Left forelimb (tissue), 1 donor: ENCODE measurements at regions not wholly inside any gene's neighbourhood (a gene's known extent, or its start where the extent isn't known, plus 50 kb on each side); places are given as distances from the start of the nearest gene placed in this dataset.
A peak's percentile ranks its signal among the peaks of the same experiment; 100 is the strongest.

ENCODE experiments used
- DNase-seq: peaks from one replicate; pipeline ENCODE4 v3.0.0-alpha.2; 2018; ENCODE audit warnings: low spot score

GRCh38 chr22:48099251-48099650 is 1336.8 kb downstream of the TBC1D22A start:
- DNase-seq, result no peak

- no peak for DNase-seq
Observed at GRCh38 chr22:48098921-48099245, 1336.4 kb downstream of the TBC1D22A start.

DNA sequence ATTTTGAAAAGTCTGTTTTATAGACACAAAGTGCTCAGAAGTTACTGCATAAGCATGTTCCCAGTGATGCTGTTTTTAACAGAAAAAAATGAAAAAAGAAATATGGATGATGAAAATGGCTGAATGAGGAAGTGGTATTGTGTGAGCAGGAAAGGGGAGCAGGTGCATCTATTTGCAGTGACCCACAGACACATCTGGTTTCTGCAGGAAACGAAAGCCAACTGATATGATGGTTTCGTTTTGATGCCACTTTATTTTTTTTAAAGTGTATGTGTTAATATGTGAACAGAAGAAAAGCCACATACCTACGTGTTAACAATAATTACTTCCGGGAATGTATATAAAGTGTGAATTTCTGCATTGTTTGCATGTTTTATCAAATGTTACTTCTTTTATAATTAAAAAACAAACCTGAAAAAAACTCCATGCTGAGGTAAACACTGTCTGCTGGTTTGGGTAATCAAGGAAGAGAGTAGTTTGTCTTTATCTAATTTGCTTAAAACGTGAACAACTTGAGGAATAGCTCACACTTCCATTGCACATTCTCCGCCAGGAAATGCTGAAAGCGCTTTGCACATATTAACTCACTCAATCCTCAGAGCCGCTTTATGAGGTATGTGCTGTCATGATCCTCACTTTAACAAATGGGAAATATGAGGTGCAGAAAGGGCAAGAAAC is 1335.9 kb downstream of the TBC1D22A start:
- no peak for DNase-seq

- no peak for DNase-seq
Observed at GRCh38 chr22:48097723-48098122, 1335.3 kb downstream of the TBC1D22A start.

GRCh38 chr22:48096851-48097665 is 1334.6 kb downstream of the TBC1D22A start:
- no peak for DNase-seq

- no peak for DNase-seq
Observed at GRCh38 chr22:48096411-48096810, 1334.0 kb downstream of the TBC1D22A start.

DNA sequence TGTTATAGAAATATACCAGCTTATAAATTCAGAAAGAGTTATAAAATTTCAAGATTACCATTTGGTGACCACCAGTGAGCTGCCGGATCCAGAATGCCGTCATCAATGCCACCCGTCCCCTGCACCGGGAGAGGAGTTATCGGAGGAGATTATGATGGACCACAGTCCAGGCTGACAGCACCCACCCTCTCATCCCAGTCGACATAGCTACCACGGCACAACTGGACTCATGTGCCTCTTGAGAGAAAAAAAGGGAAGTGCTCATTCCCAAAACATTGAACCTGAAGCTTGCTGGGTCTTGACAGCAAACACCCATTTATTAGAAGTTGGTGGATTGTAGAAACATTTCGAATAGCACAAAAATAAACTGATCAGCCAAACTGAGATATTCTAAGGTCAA is 1331.5 kb downstream of the TBC1D22A start:
- peak; percentile 46 for DNase-seq

GRCh38 chr22:48092866-48093265 is 1330.4 kb downstream of the TBC1D22A start:
- DNase-seq, result no peak

GRCh38 chr22:48091656-48092223 is 1329.3 kb downstream of the TBC1D22A start:
- DNase-seq, result peak; percentile 41

DNA sequence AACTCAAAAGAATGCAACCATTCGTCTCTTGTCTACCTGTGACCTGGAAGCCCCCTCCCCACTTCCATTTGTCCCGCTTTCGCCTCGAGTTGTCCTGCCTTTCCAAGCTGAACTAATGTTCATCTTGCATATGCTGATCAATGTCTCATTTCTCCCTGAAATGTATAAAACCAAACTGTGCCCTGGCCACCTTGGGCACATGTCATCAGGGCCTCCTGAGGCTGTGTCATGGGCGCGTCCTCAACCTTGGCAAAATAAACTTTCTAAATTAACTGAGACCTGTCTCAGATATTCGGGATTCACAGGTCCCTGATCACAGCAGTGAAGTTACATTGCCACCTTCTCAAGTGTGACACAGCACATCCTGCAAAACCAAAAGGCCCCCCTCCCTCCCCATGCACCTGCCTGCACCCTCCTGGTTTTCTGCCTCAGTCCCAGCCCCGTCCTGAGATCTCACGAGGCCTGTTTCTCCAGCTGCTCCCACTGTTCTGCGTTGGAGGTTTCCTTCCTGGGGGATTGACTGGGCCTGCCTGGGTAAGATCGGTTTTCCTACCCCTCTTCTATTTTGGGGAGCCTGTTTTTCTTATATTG is 1328.7 kb downstream of the TBC1D22A start:
- DNase-seq, result peak; percentile 37

- DNase-seq, result peak; percentile 41
Observed at GRCh38 chr22:48090332-48090672, 1327.9 kb downstream of the TBC1D22A start.

DNA sequence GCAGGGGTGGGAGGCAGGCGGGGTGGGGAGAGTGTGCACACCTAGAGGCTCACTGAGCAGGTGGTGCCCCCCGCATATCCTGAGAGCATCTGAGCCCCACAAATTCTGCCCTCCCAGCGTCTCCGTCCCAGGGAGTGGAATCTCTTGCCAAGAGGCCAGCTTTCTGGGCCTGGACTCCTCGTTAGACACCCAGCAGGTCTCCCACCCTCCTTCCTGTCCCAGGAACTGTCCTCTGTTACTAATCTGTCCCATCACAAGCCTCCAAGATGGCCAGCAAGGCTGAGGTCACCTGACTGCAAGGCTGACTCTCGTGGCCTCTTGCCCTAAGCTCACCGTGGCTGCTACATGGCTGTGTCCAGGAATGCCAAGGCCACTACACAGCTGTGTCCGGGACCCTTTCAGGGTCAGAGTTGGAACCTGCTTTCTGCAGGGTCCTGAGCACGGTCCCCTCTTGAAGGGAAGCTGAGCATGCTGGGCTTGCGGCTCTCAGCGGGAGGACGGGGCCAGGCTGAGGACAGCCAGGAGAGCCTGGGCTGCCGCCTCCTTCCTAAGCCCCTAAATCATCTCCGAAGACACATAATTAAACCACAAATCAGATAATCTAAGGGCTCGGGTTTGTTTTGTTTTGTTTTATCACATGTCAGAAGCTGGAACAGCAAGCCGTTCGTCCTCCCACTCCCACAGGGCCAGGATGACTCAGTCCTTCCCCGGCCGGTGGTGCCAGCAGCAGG is 1327.3 kb downstream of the TBC1D22A start:
- DNase-seq, result peak; percentile 66

GRCh38 chr22:48088926-48089536 is 1326.6 kb downstream of the TBC1D22A start:
- peak; percentile 41 for DNase-seq

- DNase-seq, result no peak
Observed at GRCh38 chr22:48088251-48088650, 1325.8 kb downstream of the TBC1D22A start.

DNA sequence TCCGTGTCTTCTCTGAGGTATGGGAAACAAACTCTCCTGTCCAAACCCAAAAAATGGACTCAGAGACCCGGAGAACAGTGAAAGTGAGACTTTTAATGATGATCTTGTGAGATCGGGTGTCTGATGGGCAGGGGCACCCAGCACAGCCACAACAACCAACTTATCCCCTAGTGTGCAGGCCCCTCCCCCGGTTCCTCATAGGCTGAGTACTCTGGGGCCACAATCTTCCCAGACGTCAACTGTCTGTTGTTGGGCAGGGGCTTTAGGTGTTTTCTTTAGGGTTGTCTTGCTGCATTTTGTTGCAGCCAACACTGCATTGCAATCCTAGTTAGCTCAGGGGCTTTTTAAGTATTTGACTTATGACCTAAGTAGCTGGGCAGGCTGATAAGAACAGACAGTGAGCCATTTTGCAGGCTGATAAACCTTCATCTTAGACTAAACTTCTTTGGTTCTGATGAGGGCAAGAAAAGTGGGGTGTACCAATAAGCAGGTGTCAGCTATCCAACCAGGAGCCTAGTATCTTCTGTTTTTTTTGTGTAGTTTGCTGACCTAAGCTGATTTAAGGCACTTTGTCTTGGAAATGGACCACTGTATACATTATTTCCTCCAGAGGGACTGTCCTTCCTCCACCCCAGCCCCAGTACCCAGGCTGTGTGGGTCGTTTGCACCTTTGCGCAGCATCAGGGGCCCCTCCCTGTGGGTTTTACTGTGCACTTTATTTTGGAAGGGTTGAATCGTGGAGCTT is 1323.6 kb downstream of the TBC1D22A start:
- DNase-seq, result no peak

- DNase-seq, result no peak
Observed at GRCh38 chr22:48084729-48085050, 1322.2 kb downstream of the TBC1D22A start.

DNA sequence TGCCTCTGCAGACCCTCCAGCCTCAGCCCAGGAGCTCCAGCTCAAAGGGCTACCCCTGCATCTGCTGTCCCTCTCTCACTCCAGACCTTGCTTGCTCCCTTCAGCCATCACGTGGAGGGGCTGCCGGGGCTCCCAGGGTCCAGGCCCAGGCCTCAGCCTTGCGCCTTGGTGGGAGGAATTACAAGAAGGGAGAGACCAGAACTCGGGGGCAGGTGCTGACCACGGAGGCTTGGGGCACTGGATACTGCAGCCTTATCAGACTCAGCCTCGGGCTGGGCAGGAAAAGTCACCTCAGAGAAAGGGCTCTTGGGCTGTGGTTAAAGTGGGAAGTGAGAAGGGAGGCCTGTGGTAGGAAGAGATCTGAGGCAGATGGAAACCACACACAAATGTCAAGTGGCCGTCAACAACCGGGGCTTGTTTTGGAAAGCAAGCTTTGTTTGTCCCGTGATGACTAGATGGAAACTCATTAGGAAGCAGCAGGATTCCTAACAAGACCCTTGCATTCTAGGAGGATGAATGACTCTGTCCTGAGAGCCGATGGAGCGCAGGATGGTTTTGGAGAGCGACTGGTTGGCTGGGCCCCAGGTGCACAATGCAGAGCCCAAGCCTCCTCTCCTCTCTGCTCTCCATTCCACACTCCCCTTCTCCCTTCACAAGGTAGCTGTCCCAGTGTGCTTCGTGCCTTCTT is 1321.7 kb downstream of the TBC1D22A start:
- no peak for DNase-seq

DNA sequence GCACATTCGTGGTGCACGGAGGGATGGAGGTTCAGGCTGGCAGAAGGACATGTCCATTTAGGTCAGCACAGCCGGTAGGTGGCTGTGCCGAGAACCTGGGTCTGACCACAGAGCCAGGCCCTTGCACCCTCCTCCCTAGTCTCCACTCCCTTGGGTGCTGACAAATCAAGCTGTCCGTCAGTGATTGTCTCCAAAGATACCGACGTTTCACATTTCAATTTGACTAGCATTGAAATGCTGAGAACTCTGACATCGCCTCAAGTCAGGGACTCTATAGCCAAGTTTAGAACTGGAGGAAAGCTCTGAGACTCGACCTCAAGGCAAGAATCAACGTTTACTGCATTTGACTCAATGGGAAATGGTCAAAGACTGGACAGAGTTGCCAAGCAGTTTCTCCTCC is 1321.1 kb downstream of the TBC1D22A start:
- no peak for DNase-seq

- DNase-seq, result no peak
Observed at GRCh38 chr22:48082284-48082683, 1319.8 kb downstream of the TBC1D22A start.

- DNase-seq, result no peak
Observed at GRCh38 chr22:48081281-48081680, 1318.8 kb downstream of the TBC1D22A start.
